ENCODE measurements at regions not wholly inside any gene's neighbourhood (a gene's known extent, or its start where the extent isn't known, plus 50 kb on each side); places are given as distances from the start of the nearest gene placed in this dataset.

DNA sequence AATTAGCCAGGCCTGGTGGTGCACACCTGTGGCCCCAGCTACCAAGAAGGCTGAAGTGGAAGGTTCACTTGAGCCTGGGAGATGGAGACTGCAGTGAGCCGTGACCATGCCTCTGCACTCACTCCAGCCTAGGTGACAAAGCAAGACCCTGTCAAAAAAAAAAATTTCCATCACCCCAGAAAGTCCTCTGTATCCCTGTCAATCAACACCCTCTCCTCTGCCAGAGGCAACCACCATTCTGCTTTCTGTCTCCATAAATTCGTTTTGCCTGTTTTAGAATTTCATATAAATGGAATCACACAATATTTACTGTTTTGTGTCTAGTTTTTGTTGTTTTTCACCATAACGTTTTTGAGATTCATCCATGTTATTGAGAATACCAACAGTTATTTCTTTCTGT, 141.6 kb upstream of the SLC45A1 start:
- H3K4me3 Mint-ChIP-seq: no peak overlapping the region
- no peaks in the 10 kb centered on the region for H3K27me3 Mint-ChIP-seq
- H3K36me3 Mint-ChIP-seq (ENCODE audit: low read depth): peaks cover 7% of the 10 kb centered on the region
- peaks cover 16% of the 10 kb centered on the region for H3K9me3 Mint-ChIP-seq
- no peak overlapping the region for H3K27ac Mint-ChIP-seq
- no peaks in the 10 kb centered on the region for H3K4me1 Mint-ChIP-seq (ENCODE audit: low read depth)

DNA sequence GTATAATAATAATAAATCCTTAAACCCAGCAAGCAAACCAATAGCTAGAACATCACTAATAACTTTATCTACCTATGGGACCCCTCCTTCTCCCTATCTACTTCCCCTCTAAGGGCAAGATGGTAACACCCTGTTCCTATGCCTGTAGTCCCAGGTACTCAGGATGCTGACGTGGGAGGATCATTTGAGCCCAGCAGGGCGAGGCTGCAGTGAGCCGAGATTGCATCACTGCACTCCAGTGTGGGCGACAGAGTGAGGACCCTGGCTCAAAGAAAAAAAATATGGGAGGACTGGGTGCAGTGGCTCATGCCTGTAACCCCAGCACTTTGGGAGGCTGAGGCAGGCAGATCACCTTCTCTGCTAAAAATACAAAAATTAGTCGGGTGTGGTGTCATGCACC, 143.1 kb upstream of the SLC45A1 start:
- no peak overlapping the region for H3K27ac Mint-ChIP-seq
- H3K9me3 Mint-ChIP-seq: peaks cover 11% of the 10 kb centered on the region
- peaks cover 7% of the 10 kb centered on the region for H3K36me3 Mint-ChIP-seq (ENCODE audit: low read depth)
- no peaks in the 10 kb centered on the region for H3K27me3 Mint-ChIP-seq
- H3K4me1 Mint-ChIP-seq (ENCODE audit: low read depth): peaks cover 7% of the 10 kb centered on the region
- H3K4me3 Mint-ChIP-seq: no peak overlapping the region

DNA sequence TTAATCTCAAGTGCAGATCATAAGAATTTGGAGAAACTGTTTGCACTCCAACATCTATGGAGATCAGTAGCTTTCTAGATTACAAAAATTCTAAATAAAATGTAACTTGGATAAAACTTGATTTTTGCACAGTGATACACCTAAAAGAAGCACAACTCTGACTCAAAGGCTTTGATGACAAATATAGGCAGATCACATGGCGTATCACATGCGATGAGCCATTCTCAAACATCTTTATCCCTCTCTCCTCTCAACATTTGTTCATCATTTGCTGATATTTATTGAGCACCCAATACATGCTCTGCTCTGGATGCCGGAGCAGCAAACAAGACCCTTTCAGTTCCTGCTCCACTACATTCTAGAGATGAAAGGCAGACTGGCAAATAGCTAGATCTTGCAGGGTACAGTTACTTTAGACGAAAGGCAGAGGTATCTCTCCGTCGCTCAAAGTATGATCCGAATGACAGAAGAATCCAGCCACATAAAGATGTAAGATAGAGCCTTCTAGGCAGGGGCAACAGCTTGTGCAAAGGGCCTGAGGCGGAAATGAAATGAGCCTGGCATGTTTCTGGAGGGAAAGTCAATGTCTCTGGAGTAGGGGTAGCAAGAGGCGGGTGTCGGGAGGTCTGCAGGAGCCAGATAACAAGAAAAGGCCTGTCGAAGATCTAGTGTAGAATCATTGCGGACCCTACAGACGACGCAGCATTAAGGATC, 145.8 kb upstream of the ERRFI1 start:
- H3K27me3 Mint-ChIP-seq: no peaks in the 10 kb centered on the region
- H3K4me1 Mint-ChIP-seq (ENCODE audit: low read depth): peaks cover 29% of the 10 kb centered on the region
- H3K36me3 Mint-ChIP-seq (ENCODE audit: low read depth): no peaks in the 10 kb centered on the region
- H3K9me3 Mint-ChIP-seq: no peaks in the 10 kb centered on the region
- no peak overlapping the region for H3K4me3 Mint-ChIP-seq
- H3K27ac Mint-ChIP-seq: no peak overlapping the region

DNA sequence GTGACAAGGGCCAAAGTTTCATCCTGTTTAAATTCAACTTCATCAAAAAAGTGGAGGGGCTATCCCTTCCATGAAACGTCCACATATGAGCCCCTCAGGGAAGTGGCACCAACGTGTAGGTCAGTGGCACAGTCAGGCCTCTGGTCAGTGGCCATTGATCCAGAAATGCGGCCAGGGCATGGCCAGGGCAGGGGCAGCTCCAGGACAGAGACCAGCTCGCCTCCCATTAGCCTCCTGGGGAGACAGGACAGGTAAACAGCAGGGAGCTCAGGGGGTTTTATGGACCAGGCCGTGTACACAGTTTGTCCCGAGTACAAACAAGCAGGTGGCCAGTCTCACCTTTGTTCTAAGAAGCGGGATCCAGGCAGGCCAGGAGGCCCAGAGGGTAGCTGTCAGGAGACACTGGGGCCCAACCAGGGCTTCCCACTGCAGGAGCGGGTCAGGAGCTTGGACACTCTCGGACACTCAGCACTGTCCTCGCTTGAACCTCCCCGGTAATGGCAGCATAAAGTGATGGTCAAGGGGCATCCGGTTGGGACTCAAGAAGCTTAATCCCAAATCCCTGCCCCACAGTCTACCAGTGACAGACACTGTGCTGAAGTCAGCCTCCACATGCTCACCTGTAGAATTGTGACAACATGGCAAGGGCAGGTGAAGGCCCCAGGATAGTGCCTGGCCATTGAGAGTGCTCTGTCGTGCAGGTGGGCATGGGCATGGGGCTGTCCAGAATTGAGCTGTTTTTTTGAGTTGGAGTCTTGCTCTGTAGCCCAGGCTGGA, 144.1 kb upstream of the ERRFI1 start:
- Mint-ChIP-seq H3K27me3 (no peaks in the 10 kb centered on the region), H3K4me1 (ENCODE audit: low read depth) (peaks cover 31% of the 10 kb centered on the region), H3K9me3 (no peaks in the 10 kb centered on the region), H3K36me3 (ENCODE audit: low read depth) (no peaks in the 10 kb centered on the region), H3K4me3 (no peak overlapping the region), H3K27ac (no peak overlapping the region)

DNA sequence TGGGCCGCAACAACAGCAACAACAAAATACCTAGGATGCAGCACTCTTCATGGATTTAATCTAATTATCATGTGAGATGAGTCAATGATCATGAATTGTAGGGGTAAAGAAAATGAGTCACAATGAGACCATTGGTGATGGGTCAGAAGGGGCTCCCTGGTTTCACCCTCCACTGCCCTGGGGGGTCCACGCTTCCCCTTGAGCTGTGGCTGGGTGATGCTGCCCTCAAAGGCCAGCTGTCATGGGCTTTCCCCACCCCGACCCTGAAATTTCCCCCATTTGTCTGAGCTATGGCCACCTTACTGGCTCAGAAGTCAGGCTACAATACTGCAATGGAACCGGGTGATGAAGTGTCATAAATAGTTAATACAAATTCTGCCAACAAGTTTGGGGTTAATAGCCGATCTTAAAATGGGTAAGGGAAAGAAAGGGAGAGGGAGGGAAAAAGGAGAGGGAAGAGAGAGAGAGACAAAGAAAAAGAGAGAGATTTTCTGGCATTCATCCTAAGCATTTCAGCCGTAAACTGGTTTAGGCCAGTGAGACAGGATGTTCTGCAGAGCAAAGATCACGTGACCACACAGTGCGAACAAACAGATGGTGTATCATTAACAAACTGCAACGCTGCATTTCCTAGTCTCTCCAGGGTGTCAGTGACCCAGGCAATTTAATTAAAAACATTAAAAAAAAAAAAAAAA, 143.4 kb upstream of the ERRFI1 start:
- H3K27ac Mint-ChIP-seq: peak overlapping the region; percentile 91
- no peaks in the 10 kb centered on the region for H3K36me3 Mint-ChIP-seq (ENCODE audit: low read depth)
- H3K4me3 Mint-ChIP-seq: peak overlapping the region; percentile 51
- H3K4me1 Mint-ChIP-seq (ENCODE audit: low read depth): peaks cover 31% of the 10 kb centered on the region
- H3K9me3 Mint-ChIP-seq: no peaks in the 10 kb centered on the region
- H3K27me3 Mint-ChIP-seq: no peaks in the 10 kb centered on the region

DNA sequence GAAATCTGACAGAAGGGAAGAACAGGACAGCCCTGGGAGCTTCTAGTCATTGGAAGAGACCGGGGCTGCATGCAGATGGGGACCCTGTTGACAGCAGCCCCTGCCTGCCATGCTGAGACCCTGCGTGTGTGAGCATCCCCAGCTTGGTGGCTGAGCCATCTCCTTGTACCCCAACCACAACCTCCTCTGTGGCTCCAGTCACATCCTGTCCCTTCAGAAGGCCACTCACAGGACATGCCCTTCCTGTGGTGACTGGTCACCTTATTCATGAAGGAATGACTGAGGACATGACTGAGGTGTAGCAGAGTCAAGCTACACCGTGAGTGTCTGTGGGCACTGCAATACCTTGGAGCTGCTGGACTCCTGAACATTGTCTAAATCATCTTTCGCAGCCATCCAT, 141.8 kb upstream of the ERRFI1 start:
- H3K27me3 Mint-ChIP-seq: no peaks in the 10 kb centered on the region
- H3K4me1 Mint-ChIP-seq (ENCODE audit: low read depth): peaks cover 31% of the 10 kb centered on the region
- H3K27ac Mint-ChIP-seq: no peak overlapping the region
- H3K4me3 Mint-ChIP-seq: no peak overlapping the region
- H3K36me3 Mint-ChIP-seq (ENCODE audit: low read depth): no peaks in the 10 kb centered on the region
- H3K9me3 Mint-ChIP-seq: no peaks in the 10 kb centered on the region

DNA sequence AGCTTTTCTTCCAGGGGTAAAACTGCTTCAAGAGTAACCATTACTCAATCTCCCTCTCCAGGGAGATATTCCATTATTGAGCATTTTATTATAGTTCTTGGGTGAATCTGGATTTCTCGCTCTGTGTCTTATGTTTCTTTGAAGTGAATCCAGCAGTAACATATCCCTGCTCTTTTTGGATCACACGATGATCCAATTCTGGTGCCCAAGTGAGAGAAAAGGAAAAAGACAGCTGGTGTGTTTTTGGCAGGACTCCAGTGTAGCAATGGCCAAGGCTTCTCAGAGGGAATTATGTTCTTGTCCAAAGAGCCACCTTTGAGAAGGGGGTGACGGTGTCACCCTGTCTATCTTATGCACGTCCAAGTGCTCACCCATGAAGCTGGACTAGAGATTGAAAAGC, 140.3 kb upstream of the ERRFI1 start:
- no peaks in the 10 kb centered on the region for H3K36me3 Mint-ChIP-seq (ENCODE audit: low read depth)

DNA sequence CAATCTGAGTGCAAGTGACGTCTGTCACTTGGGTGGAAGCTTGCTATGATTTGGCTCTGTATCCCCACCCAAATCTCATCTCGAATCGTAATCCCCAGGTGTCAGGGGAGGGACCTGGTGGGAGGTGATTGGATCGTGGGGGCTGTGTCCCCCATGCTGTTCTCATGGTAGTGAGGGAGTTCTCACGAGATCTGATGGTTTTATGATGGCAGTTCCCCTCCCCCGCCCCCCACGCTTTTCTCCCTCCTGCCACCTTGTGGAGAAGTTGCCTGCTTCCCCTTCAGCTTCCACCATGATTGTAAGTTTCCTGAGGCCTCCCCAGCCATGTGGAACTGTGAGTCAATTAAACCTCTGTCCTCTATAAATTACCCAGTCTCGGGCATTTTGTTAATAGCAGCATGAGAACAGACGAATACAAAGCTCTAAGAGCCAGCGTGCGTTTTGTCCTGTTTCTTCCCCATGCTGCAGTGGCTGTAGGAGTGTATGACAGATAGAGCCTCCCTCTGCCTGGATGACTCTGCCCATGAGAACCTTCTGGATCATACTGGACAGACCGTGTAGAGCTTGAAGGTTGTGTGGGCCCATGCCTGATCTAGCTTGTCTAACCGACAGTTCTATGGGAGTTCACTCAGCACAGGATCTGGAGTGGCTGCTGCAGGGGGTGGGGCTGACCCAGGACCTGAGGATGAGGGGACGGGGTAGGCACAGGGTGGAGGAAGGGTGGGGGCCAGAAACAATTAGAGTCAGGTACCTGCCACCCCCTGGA, 139.7 kb upstream of the ERRFI1 start:
- H3K4me1 Mint-ChIP-seq (ENCODE audit: low read depth): peaks cover 31% of the 10 kb centered on the region
- H3K36me3 Mint-ChIP-seq (ENCODE audit: low read depth): no peaks in the 10 kb centered on the region
- peaks cover 8% of the 10 kb centered on the region for H3K27me3 Mint-ChIP-seq
- no peak overlapping the region for H3K27ac Mint-ChIP-seq
- H3K9me3 Mint-ChIP-seq: no peaks in the 10 kb centered on the region
- no peak overlapping the region for H3K4me3 Mint-ChIP-seq

More for the DNA sequence above, 140.3 kb upstream of the ERRFI1 start:
- Mint-ChIP-seq H3K4me3 (no peak overlapping the region), H3K27me3 (peaks cover 6% of the 10 kb centered on the region), H3K9me3 (no peaks in the 10 kb centered on the region), H3K4me1 (ENCODE audit: low read depth) (peaks cover 31% of the 10 kb centered on the region), H3K27ac (no peak overlapping the region)

DNA sequence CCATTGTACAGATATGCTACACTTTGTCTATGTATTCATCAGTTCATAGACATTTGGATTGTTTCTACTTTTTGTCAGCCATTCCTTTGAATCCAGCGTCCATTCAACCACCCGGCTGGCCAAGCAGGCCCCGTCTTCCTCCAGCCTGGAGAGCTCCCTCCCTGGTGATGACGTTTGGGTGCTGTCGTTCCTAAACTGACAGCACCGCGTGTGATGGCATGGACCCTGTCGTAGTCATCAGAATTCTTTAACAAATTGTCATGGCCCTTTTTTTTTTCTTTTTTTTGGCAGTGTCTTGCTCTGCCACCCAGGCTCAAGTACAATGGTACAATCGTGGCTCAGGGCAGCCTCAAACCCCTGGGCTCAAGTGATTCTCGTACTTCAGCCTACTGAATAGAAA, 138.6 kb upstream of the ERRFI1 start:
- H3K4me3 Mint-ChIP-seq: no peak overlapping the region

DNA sequence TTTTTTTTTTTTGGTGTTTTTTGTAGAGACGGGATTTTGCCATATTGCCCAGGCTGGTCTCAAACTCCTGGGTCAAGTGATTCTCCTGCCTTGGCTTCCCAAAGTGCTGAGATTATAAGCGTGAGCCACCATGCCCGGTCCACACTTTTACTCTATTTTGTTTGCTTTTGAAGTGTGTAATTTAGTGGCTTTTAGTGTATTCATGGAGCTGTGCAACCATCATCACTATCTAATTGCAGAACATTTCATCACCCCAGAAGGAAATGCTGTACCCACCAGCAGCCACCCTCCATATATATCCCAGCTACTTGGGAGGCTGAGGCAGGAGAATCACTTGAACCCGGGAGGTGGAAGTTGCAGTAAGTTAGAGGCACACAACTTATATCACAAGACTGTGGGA, 136.9 kb upstream of the ERRFI1 start:
- Mint-ChIP-seq H3K9me3 (no peaks in the 10 kb centered on the region), H3K4me3 (no peak overlapping the region), H3K4me1 (ENCODE audit: low read depth) (peaks cover 23% of the 10 kb centered on the region), H3K27ac (no peak overlapping the region), H3K36me3 (ENCODE audit: low read depth) (no peaks in the 10 kb centered on the region), H3K27me3 (peaks cover 11% of the 10 kb centered on the region)

More for the DNA sequence above, 138.6 kb upstream of the ERRFI1 start:
- H3K36me3 Mint-ChIP-seq (ENCODE audit: low read depth): no peaks in the 10 kb centered on the region
- H3K4me1 Mint-ChIP-seq (ENCODE audit: low read depth): peaks cover 25% of the 10 kb centered on the region
- no peaks in the 10 kb centered on the region for H3K9me3 Mint-ChIP-seq
- no peak overlapping the region for H3K27ac Mint-ChIP-seq
- peaks cover 11% of the 10 kb centered on the region for H3K27me3 Mint-ChIP-seq

DNA sequence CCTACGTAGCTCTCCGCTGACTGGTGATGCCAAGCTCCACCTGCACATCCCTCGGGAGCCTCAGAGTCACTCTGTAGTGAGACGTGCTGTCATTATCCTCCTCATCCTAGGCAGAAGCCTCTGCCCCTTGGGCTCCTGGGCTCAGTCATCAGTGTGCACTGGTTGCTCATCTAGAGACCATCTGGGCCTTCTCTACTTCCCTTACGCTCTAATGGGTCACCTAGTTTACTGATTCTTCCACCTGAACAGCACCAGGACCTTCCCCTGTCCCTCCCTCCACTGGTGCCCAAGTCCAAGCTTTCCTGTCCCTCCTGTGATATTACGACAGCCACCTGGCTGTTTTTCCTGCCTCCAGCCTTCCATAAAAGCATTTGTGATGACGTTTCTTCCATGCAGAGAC, 136.1 kb upstream of the ERRFI1 start:
- no peak overlapping the region for H3K27ac Mint-ChIP-seq
- peaks cover 14% of the 10 kb centered on the region for H3K4me1 Mint-ChIP-seq (ENCODE audit: low read depth)
- H3K4me3 Mint-ChIP-seq: no peak overlapping the region

DNA sequence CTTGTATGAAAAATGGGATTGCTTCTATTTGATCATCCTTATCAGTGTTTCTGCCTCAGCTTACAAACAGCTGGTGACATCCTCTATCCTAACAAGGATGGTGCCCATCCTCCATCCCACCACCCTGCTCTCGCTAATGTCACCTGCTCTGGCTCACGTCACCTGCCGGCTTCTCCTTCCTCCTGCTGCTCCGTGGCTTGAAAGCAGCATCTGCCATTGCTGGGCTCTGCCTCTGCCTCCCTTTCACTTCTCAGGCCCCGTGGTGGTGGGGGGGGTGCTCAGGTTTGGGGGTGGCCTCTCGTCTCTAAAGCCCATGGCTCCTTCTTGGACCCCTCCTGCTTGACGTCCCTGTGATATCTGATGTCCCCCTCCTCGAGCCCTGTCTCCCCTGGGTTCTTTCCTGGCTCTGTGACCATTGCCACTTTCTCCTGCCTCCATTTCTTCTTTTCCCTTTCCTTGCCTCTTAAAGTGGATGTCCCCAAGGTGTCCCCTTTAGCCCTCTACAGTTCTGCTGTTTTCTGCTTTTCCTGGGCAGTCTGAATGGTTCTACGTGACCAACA, 135.5 kb upstream of the ERRFI1 start:
- Mint-ChIP-seq H3K4me3 (no peak overlapping the region), H3K4me1 (ENCODE audit: low read depth) (peaks cover 10% of the 10 kb centered on the region)

More for the DNA sequence above, 136.1 kb upstream of the ERRFI1 start:
- Mint-ChIP-seq H3K27me3 (peaks cover 12% of the 10 kb centered on the region), H3K9me3 (no peaks in the 10 kb centered on the region), H3K36me3 (ENCODE audit: low read depth) (no peaks in the 10 kb centered on the region)

DNA sequence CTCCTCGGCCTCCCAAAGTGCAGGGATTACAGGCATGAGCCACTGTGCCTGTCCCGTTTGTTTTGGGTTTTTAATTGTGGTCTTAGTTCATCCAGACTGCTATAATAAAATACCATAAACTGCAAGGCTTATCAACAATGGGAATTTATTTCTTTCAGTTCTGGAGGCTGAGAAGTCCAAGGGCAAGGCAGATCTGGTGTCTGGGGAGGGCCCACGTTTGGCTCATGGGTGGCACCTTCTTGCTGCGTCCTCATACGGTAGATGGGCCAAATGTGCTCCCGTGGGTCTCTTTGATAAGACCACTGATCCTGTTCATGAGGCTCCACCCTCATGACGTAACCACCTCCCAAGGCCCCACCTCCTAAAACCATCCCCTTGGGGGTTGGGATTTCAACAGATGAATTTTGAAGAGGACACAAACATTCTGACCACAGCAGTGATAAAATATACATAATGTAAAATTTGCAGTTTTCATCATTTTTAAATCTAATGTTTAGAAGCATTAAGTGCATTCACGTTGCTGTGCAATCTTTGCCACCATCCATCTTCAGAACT, 133.4 kb upstream of the ERRFI1 start:
- Mint-ChIP-seq H3K27ac (no peak overlapping the region), H3K36me3 (ENCODE audit: low read depth) (no peaks in the 10 kb centered on the region), H3K4me1 (ENCODE audit: low read depth) (peaks cover 13% of the 10 kb centered on the region), H3K4me3 (no peak overlapping the region), H3K9me3 (no peaks in the 10 kb centered on the region), H3K27me3 (peaks cover 29% of the 10 kb centered on the region)

More for the DNA sequence above, 135.5 kb upstream of the ERRFI1 start:
- no peaks in the 10 kb centered on the region for H3K36me3 Mint-ChIP-seq (ENCODE audit: low read depth)
- no peaks in the 10 kb centered on the region for H3K9me3 Mint-ChIP-seq
- peaks cover 16% of the 10 kb centered on the region for H3K27me3 Mint-ChIP-seq
- H3K27ac Mint-ChIP-seq: no peak overlapping the region

DNA sequence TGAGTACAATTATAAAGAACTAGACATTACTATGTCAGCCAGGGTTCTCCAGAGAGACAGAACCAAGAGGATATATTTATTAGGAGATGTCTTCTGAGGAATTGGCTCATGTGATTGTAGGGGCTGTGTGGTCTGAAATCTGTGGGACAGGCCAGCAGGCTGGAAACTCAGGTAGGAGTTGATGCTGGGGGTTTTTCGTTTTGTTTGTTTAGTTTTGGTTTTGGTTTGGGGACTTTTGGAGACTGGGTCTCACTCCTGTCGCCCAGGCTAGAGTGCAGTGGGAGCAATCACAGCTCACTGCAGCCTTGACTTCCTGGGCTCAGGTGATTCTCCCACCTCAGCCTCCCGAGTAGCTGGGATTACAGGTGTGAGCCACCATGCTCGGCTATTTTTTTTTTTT, 132.9 kb upstream of the ERRFI1 start:
- Mint-ChIP-seq H3K27ac (peak overlapping the region; percentile 45), H3K4me1 (ENCODE audit: low read depth) (peaks cover 13% of the 10 kb centered on the region), H3K4me3 (no peak overlapping the region), H3K27me3 (peaks cover 29% of the 10 kb centered on the region), H3K9me3 (no peaks in the 10 kb centered on the region), H3K36me3 (ENCODE audit: low read depth) (no peaks in the 10 kb centered on the region)

Measured in stimulated activated naive CD8-positive, alpha-beta T cell treated with anti-CD3 and anti-CD28 coated beads, Interleukin-15, Interleukin-2, amounts not matched to agents 100 ng/mL and 50 ng/mL, for 24 hours (primary cell).